Gastroesophageal sphincter (tissue), 4 donors: ENCODE measurements at regions not wholly inside any gene's neighbourhood (a gene's known extent, or its start where the extent isn't known, plus 50 kb on each side); places are given as distances from the start of the nearest gene placed in this dataset.

Source experiments
- ATAC-seq: fragments of 150-250 bp; one replicate; pipeline ENCODE4 v1.9.1; 2016; ENCODE audit warnings: mild to moderate bottlenecking, moderate library complexity
- H3K27ac ChIP-seq, 4 donors: fragments of 200-600 bp; sonication (generic) in 3 of 4; 1 replicate in 3 of 4; 2 replicates in 1 of 4; pipeline ENCODE4 v1.5.1; 2016 to 2019
- H3K27me3 ChIP-seq: fragments of 200-600 bp; sonication (generic); one replicate; pipeline ENCODE4 v1.5.1; 2019
- H3K36me3 ChIP-seq, 2 donors: fragments of 200-600 bp; sonication (generic); one replicate each; pipeline ENCODE4 v1.5.1; 2019; ENCODE audit warnings: control low read depth in 1 of 2
- H3K4me1 ChIP-seq, 3 donors: fragments of 200-600 bp; sonication (generic); 1 replicate in 2 of 3; 2 replicates in 1 of 3; pipeline ENCODE4 v1.5.1; 2016 to 2019; ENCODE audit warnings: control low read depth in 2 of 3
- H3K4me3 ChIP-seq, 2 donors: fragments of 200-600 bp; sonication (generic); one replicate each; pipeline ENCODE4 v1.5.1; 2019; ENCODE audit warnings: mild to moderate bottlenecking in 1 of 2, moderate library complexity in 1 of 2
- H3K9me3 ChIP-seq, 3 donors: fragments of 200-600 bp; sonication (generic); one replicate each; pipeline ENCODE4 v1.5.1; 2017 to 2019; ENCODE audit warnings: control low read depth in 2 of 3
- CTCF ChIP-seq, 4 experiments: fragments of 200-600 bp in 2 of 4; fragments of 450-650 bp in 2 of 4; sonication (generic) in 1 of 4; IDR thresholded peaks; one replicate each; pipeline ENCODE4 v1.5.1; 2017 to 2019; ENCODE audit warnings: antibody characterized with exemption in 4 of 4, mild to moderate bottlenecking in 2 of 4, moderate library complexity in 2 of 4
- EP300 ChIP-seq: sonication (generic); formaldehyde crosslinking; IDR thresholded peaks from one replicate; pipeline ENCODE4 v1.6.1; 2017; ENCODE audit warnings: antibody characterized with exemption, mild to moderate bottlenecking
- POLR2A ChIP-seq, 2 donors: fragments of 450-650 bp; IDR thresholded peaks; one replicate each; pipeline ENCODE4 v1.6.1; 2017; ENCODE audit warnings: antibody characterized with exemption in 2 of 2, mild to moderate bottlenecking in 2 of 2, moderate library complexity in 1 of 2
- POLR2AphosphoS5 ChIP-seq: sonication (generic); formaldehyde crosslinking; IDR thresholded peaks from one replicate; pipeline ENCODE4 v1.6.1; 2017; ENCODE audit warnings: antibody characterized with exemption
- WGBS, 2 donors: methylation state at CpG; one replicate each; pipeline ENCODE4 v1.1.5; 2018; ENCODE audit warnings: low coverage in 1 of 2; 5-methylcytosine and 5-hydroxymethylcytosine counted together

- Histone ChIP-seq H3K9me3 (no peaks in the 10 kb centered on the region), H3K27ac (no peak overlapping the region), H3K36me3 (no peaks in the 10 kb centered on the region), H3K4me3 (no peak overlapping the region), H3K4me1 (peaks cover 0 to 5% (median 0%) of the 10 kb centered on the region in 3 donors), H3K27me3 (no peaks in the 10 kb centered on the region)
- TF ChIP-seq EP300 (no peak), POLR2A (IDR thresholded peaks at IDR 0.05) (no peak), POLR2AphosphoS5 (no peak), CTCF (IDR thresholded peaks at IDR 0.05) (no peak)
- ATAC-seq, result peak; percentile 39
- 7 to 31% methylated on average over 2 of the region's 3 CpGs for WGBS, 2 donors
Measured at GRCh38 chr11:82546661-82547557, 186.8 kb downstream of the FAM181B start.

GRCh38 chr11:82539669-82540068 is 194.0 kb downstream of the FAM181B start:
- Histone ChIP-seq H3K27ac (no peak overlapping the region), H3K27me3 (no peaks in the 10 kb centered on the region), H3K4me1 (no peaks in the 10 kb centered on the region), H3K36me3 (no peaks in the 10 kb centered on the region), H3K4me3 (no peak overlapping the region), H3K9me3 (no peaks in the 10 kb centered on the region)
- no peak for ATAC-seq
- TF ChIP-seq POLR2AphosphoS5, result no peak
- no peak for TF ChIP-seq CTCF (IDR thresholded peaks at IDR 0.05)

- TF ChIP-seq POLR2A (IDR thresholded peaks at IDR 0.05) (no peak), POLR2AphosphoS5 (no peak), EP300 (no peak), CTCF (IDR thresholded peaks at IDR 0.05) (no peak)
- 39 to 64% methylated on average over 2 to 3 of the region's 3 CpGs for WGBS, 2 donors
- Histone ChIP-seq H3K27ac (no peak overlapping the region), H3K9me3 (no peaks in the 10 kb centered on the region), H3K36me3 (no peaks in the 10 kb centered on the region), H3K27me3 (no peaks in the 10 kb centered on the region), H3K4me3 (no peak overlapping the region), H3K4me1 (no peaks in the 10 kb centered on the region)
- ATAC-seq, result no peak
Measured at GRCh38 chr11:82536706-82537105, 197.0 kb downstream of the FAM181B start.

DNA sequence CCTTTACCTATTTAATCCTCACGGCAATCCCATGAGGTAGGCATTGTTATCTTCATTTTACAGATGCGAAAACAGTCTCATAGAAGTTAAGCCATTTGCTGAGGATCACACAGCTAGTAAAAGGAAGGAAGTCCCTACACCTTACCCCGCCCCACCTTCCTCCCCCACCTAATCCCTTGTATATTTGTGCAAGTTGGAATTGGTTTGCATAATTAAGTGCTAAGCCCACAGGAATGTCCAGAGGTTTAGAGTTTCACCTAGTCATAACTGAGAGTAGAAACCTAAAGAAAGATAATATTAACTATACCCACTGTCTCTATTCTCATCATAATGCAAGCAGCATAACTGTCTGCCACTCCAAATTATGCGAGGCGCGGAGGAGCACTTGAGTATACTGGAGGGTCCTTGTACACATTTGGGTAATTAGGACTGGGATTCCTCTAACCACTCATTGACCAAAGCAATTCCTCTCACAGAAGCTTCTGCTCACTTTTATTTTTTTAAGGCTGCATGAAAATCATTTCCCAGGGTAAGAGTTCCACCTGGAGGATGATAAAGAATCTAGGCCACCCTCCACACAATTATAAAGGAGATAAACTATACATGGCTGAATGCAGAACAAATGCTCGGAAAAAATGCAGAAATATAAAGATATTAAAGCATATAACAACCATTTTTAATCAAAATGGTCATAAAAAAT is 199.9 kb downstream of the FAM181B start:
- 91% methylated on average over 7 of the region's 7 CpGs for WGBS, 2 donors
- Histone ChIP-seq H3K9me3 (no peaks in the 10 kb centered on the region), H3K27me3 (no peaks in the 10 kb centered on the region), H3K27ac (no peak overlapping the region), H3K4me3 (no peak overlapping the region), H3K36me3 (no peaks in the 10 kb centered on the region), H3K4me1 (no peaks in the 10 kb centered on the region)
- no peak for ATAC-seq
- TF ChIP-seq CTCF (IDR thresholded peaks at IDR 0.05) (peak in 1 of 4 experiments; percentile 12), POLR2AphosphoS5 (no peak), POLR2A (IDR thresholded peaks at IDR 0.05) (no peak)

GRCh38 chr11:82529936-82530335 is 203.7 kb downstream of the FAM181B start:
- no peak for ATAC-seq
- H3K27me3 ChIP-seq, result no peaks in the 10 kb centered on the region
- no peaks in the 10 kb centered on the region for H3K4me1 ChIP-seq
- no peak overlapping the region for H3K4me3 ChIP-seq
- H3K36me3 ChIP-seq, result no peaks in the 10 kb centered on the region
- no peak overlapping the region for H3K27ac ChIP-seq
- H3K9me3 ChIP-seq, result no peaks in the 10 kb centered on the region
- TF ChIP-seq POLR2A (IDR thresholded peaks at IDR 0.05) (no peak), CTCF (IDR thresholded peaks at IDR 0.05) (no peak), POLR2AphosphoS5 (no peak), EP300 (no peak)
- WGBS, 2 donors, result 12% methylated on average over 2 of the region's 2 CpGs
